HepG2 (cell line): ENCODE measurements at regions not wholly inside any gene's neighbourhood (a gene's known extent, or its start where the extent isn't known, plus 50 kb on each side); places are given as distances from the start of the nearest gene placed in this dataset.

Experiments used
- ATAC-seq: fragments of 200-7000 bp; cut with Tn5 transposase; 3 replicates; pipeline ENCODE4 v1.9.1; 2020; ENCODE audit warnings: mild to moderate bottlenecking, moderate library complexity
- BruUV-seq: library from RNA; stranded (reverse); fragments of 400-500 nt; replicated peaks from 2 replicates; lab custom pipeline; 2021; lab: Mats Ljungman, UMichigan
- CTCF ChIA-PET: fragments of 300-600 bp; formaldehyde crosslinking; extraction: SDS; loops from one replicate; lab custom pipeline; 2021; ENCODE audit warnings: low total read pairs, inconsistent platforms, low intra/inter-chr PET ratio; lab: Yijun Ruan, JAX
- POLR2A ChIA-PET: fragments of 350-600 bp; sonication (Branson Sonifier 250); formaldehyde crosslinking; loops from one replicate; lab custom pipeline; 2020; ENCODE audit warnings: antibody characterized with exemption, inconsistent platforms; lab: Yijun Ruan, JAX
- DNase-seq: peaks from one replicate; pipeline ENCODE4 v3.0.0-alpha.2; 2015; ENCODE audit warnings: low spot score
- FAIRE-seq: peaks from 3 replicates; lab custom pipeline; 2011; peaks lifted over from hg19 to GRCh38; lab: Jason Lieb, UNC
- H2AFZ ChIP-seq: one replicate; pipeline ENCODE4 v1.6.1; 2011; ENCODE audit warnings: low read length, inconsistent platforms
- H3K27ac ChIP-seq: fragments of 300-600 bp; 3 replicates; pipeline ENCODE4 v1.8.0; 2011; ENCODE audit warnings: mixed run types, mild to moderate bottlenecking, mixed read lengths, low read length, inconsistent platforms; ENCODE audit not compliant: insufficient read depth; ENCODE audit errors: extremely low read length
- H3K27me3 ChIP-seq, 2 experiments: fragments of 200-600 bp in 1 of 2; 2 replicates in 1 of 2; 3 replicates in 1 of 2; pipeline versions ENCODE4 v1.6.0 to v1.8.0; 2011; ENCODE audit warnings: low read length in 2 of 2, mild to moderate bottlenecking in 2 of 2, moderate library complexity in 2 of 2, inconsistent platforms in 1 of 2; ENCODE audit not compliant: insufficient read depth in 2 of 2, control insufficient read depth in 1 of 2
- H3K36me3 ChIP-seq, 2 experiments: fragments of 200-600 bp in 1 of 2; replicated peaks in 1 of 2; 2 replicates in 1 of 2; 3 replicates in 1 of 2; pipeline versions ENCODE4 v1.5.1 to v1.8.0; 2011; ENCODE audit warnings: low read length in 2 of 2, inconsistent platforms in 1 of 2; ENCODE audit not compliant: insufficient read depth in 2 of 2, control insufficient read depth in 1 of 2
- H3K4me1 ChIP-seq: 2 replicates; pipeline ENCODE4 v1.5.1; 2012; ENCODE audit warnings: low read length, inconsistent platforms; ENCODE audit not compliant: insufficient read depth
- H3K4me2 ChIP-seq: 2 replicates; pipeline ENCODE4 v1.6.0; 2011; ENCODE audit warnings: low read depth, low read length, inconsistent platforms
- H3K4me3 ChIP-seq, 3 experiments: fragments of 200-600 bp in 1 of 3; sonication (generic), shearing (Covaris generic) in 1 of 3; replicated peaks in 1 of 3; 2 replicates each; pipeline ENCODE4 v1.5.1; 2011 to 2016; ENCODE audit warnings: low read length in 3 of 3, inconsistent platforms in 2 of 3, low read depth in 2 of 3, mild to moderate bottlenecking in 2 of 3, control low read depth in 1 of 3, mixed read lengths in 1 of 3; ENCODE audit not compliant: insufficient read depth in 1 of 3
- H3K79me2 ChIP-seq: one replicate; pipeline ENCODE4 v1.6.1; 2011; ENCODE audit warnings: low read length, inconsistent platforms; ENCODE audit not compliant: insufficient read depth
- H3K9ac ChIP-seq: 2 replicates; pipeline ENCODE4 v1.6.0; 2011; ENCODE audit warnings: mild to moderate bottlenecking, low read depth, low read length, inconsistent platforms; ENCODE audit not compliant: insufficient read depth
- H3K9me3 ChIP-seq: 2 replicates; pipeline ENCODE4 v1.5.1; 2012; ENCODE audit warnings: mild to moderate bottlenecking, low read length
- H4K20me1 ChIP-seq: 2 replicates; pipeline ENCODE4 v1.6.0; 2011; ENCODE audit warnings: inconsistent platforms, mild to moderate bottlenecking, low read length, moderate library complexity; ENCODE audit not compliant: insufficient read depth
- BATF2 ChIP-seq: sonication (generic); formaldehyde crosslinking; IDR thresholded peaks from 2 replicates; pipeline ENCODE4 v1.8.0; 2022; ENCODE audit warnings: mild to moderate bottlenecking, missing genetic modification reagents, moderate library complexity
- REXO4 ChIP-seq: sonication (generic); formaldehyde crosslinking; IDR thresholded peaks from 2 replicates; pipeline ENCODE4 v1.8.0; 2022; ENCODE audit warnings: missing genetic modification reagents, mild to moderate bottlenecking, borderline replicate concordance
- SOX13 ChIP-seq, 3 experiments: fragments of 450-650 bp in 1 of 3; sonication (generic) in 1 of 3; formaldehyde crosslinking in 1 of 3; IDR thresholded peaks in 2 of 3; conservative IDR thresholded peaks in 1 of 3; 2 replicates each; pipeline versions ENCODE4 v1.5.0 to v1.6.1; 2016 to 2020; ENCODE audit warnings: antibody characterized with exemption in 1 of 3, mild to moderate bottlenecking in 1 of 3, missing compliant biosample characterization in 1 of 3, missing genetic modification reagents in 1 of 3, moderate library complexity in 1 of 3
- ZFP36L2 ChIP-seq: sonication (generic); formaldehyde crosslinking; IDR thresholded peaks from 2 replicates; pipeline ENCODE4 v1.4.0; 2020; ENCODE audit warnings: missing genetic modification reagents
- ZNF18 ChIP-seq: sonication (generic); formaldehyde crosslinking; IDR thresholded peaks from 2 replicates; pipeline ENCODE4 v1.8.0; 2022; ENCODE audit warnings: mild to moderate bottlenecking, missing genetic modification reagents; ENCODE audit not compliant: insufficient replicate concordance
- ZNF737 ChIP-seq: sonication (generic); formaldehyde crosslinking; IDR thresholded peaks from 2 replicates; pipeline ENCODE4 v1.5.0; 2020; ENCODE audit warnings: missing genetic modification reagents, mild to moderate bottlenecking, borderline replicate concordance
- in situ Hi-C: cut with HindIII; loops from 2 replicates; pipeline ENCODE4 v1.10.0; 2017; ENCODE audit warnings: low pct_unique_long_range_greater_than_20kb; ENCODE audit not compliant: extremely low pct_ligation_motif_present
- intact Hi-C: fragments of 100-400 bp; cut with micrococcal nuclease; formaldehyde crosslinking; loops from one replicate; pipeline ENCODE4 v1.10.0; 2022; ENCODE audit not compliant: unreplicated experiment
- TF ChIP-seq, protein P1 (sequence below): sonication (generic); formaldehyde crosslinking; IDR thresholded peaks from 2 replicates; pipeline ENCODE4 v1.5.1; 2020; ENCODE audit warnings: mild to moderate bottlenecking, missing genetic modification reagents, borderline replicate concordance

GRCh38 chr1:90839323-90839722, 122.2 kb upstream of the BARHL2 start (continued):
- TF ChIP-seq, protein P1, sequence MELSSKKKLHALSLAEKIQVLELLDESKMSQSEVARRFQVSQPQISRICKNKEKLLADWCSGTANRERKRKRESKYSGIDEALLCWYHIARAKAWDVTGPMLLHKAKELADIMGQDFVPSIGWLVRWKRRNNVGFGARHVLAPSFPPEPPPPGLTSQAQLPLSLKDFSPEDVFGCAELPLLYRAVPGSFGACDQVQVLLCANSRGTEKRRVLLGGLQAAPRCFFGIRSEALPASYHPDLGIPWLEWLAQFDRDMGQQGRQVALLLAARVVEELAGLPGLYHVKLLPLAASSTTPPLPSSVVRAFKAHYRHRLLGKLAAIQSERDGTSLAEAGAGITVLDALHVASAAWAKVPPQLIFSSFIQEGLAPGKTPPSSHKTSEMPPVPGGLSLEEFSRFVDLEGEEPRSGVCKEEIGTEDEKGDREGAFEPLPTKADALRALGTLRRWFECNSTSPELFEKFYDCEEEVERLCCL: no peak
- TF ChIP-seq REXO4 (CRISPR knock-in tag): no peak
- TF ChIP-seq, all 625 proteins: peak for 0

DNA sequence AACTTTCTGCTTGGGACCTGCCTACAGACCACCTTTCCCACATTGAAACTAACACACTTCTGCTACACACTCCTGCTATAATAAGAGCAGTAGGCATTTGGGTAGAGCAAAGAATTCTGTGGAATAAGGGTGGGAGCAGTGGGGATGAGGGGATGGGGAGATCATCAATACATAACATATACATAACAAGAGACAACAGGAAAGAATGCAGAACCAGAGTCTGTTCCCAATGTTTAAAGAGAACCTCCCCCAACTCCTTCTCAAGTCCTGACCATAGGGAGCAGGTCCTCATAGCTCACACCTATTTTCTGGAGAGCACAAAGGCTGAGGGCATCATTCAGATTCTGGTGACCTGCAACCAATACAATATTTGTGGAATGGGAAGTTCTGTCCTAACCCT, 121.6 kb upstream of the BARHL2 start:
- in situ Hi-C loops: no loop called here
- TF ChIP-seq ZNF18 (CRISPR knock-in tag) (no peak), SOX13 (IDR thresholded peaks at IDR 0.05) (no peak), SOX13 (CRISPR knock-in tag; conservative IDR thresholded peaks at IDR 0.05 in 1 of 2, IDR thresholded peaks at IDR 0.05 in 1 of 2) (no peak), ZNF737 (CRISPR knock-in tag) (no peak), ZFP36L2 (no peak), BATF2 (no peak)
- TF ChIP-seq, all 625 proteins: peak for 0
- Histone ChIP-seq H3K36me3 (peaks cover 0 to 6% of the 10 kb centered on the region in 2 experiments; a peak in 1 of 5 replicates), H2AFZ (no peak overlapping the region), H4K20me1 (no peaks in the 10 kb centered on the region), H3K79me2 (no peaks in the 10 kb centered on the region), H3K4me3 (no peak overlapping the region), H3K27me3 (no peaks in the 10 kb centered on the region), H3K4me1 (no peaks in the 10 kb centered on the region), H3K9me3 (no peaks in the 10 kb centered on the region), H3K9ac (no peak overlapping the region), H3K4me2 (no peak overlapping the region), H3K27ac (no peak overlapping the region)
- no peak for FAIRE-seq
- intact Hi-C loops: no loop called here
- ATAC-seq: no peak
- DNase-seq: no peak
- ChIA-PET POLR2A (no interaction called here), CTCF (no interaction called here)
- no TSS peak for BruUV-seq
